IMR-90 (cell line): ENCODE measurements at regions not wholly inside any gene's neighbourhood (a gene's known extent, or its start where the extent isn't known, plus 50 kb on each side); places are given as distances from the start of the nearest gene placed in this dataset.

ENCODE experiments used
- ATAC-seq: fragments of 200-7000 bp; cut with Tn5 transposase; 2 replicates; pipeline ENCODE4 v1.9.1; 2020; ENCODE audit warnings: low read depth, mild to moderate bottlenecking, moderate library complexity
- BruUV-seq: library from RNA; stranded (reverse); fragments of 400-500 nt; replicated peaks from 2 replicates; lab custom pipeline; 2021; lab: Mats Ljungman, UMichigan
- CTCF ChIA-PET: fragments of 300-600 bp; formaldehyde crosslinking; extraction: SDS; loops from one replicate; lab custom pipeline; 2021; ENCODE audit warnings: antibody characterized with exemption; lab: Yijun Ruan, JAX
- POLR2A ChIA-PET: fragments of 300-600 bp; sonication (Branson Sonifier 250); formaldehyde crosslinking; loops from one replicate; lab custom pipeline; 2022; ENCODE audit warnings: antibody characterized with exemption; ENCODE audit not compliant: unreplicated experiment; lab: Charles Lee
- DNase-seq: peaks from one replicate; pipeline ENCODE4 v3.0.0; 2013
- H2AFZ ChIP-seq: replicated peaks from 2 replicates; pipeline ENCODE3; 2013; ENCODE audit warnings: low read length, mild to moderate bottlenecking; ENCODE audit not compliant: poor library complexity
- H2AK5ac ChIP-seq: 2 replicates; pipeline ENCODE4 v1.6.1; 2013; ENCODE audit warnings: low read depth, low read length, inconsistent platforms
- H2AK9ac ChIP-seq: replicated peaks from 2 replicates; pipeline ENCODE3; 2013; ENCODE audit warnings: mild to moderate bottlenecking, low read depth, low read length, moderate library complexity; ENCODE audit not compliant: poor library complexity
- H2BK120ac ChIP-seq: 2 replicates; pipeline ENCODE4 v1.6.1; 2013; ENCODE audit warnings: low read depth, low read length, inconsistent platforms
- H2BK15ac ChIP-seq: 3 replicates; pipeline ENCODE4 v1.6.1; 2013; ENCODE audit warnings: low read depth, low read length, inconsistent platforms
- H2BK20ac ChIP-seq: 2 replicates; pipeline ENCODE4 v1.6.1; 2013; ENCODE audit warnings: low read depth, mild to moderate bottlenecking, inconsistent platforms, low read length, moderate library complexity
- H2BK5ac ChIP-seq: 2 replicates; pipeline ENCODE4 v1.6.1; 2013; ENCODE audit warnings: mild to moderate bottlenecking, low read depth, low read length, inconsistent platforms; ENCODE audit not compliant: poor library complexity, severe bottlenecking
- H3K14ac ChIP-seq: replicated peaks from 2 replicates; pipeline ENCODE4 v1.6.1; 2013; ENCODE audit warnings: low read depth, low read length, inconsistent platforms
- H3K18ac ChIP-seq: 2 replicates; pipeline ENCODE4 v1.6.1; 2013; ENCODE audit warnings: low read depth, low read length, control low read depth
- H3K23ac ChIP-seq: 2 replicates; pipeline ENCODE4 v1.6.1; 2013; ENCODE audit warnings: low read depth, low read length, inconsistent platforms
- H3K27ac ChIP-seq: 2 replicates; pipeline ENCODE4 v1.5.1; 2013; ENCODE audit warnings: mild to moderate bottlenecking, control low read depth, low read length; ENCODE audit not compliant: insufficient read depth
- H3K27me3 ChIP-seq: 2 replicates; pipeline ENCODE4 v1.6.1; 2013; ENCODE audit warnings: low read length; ENCODE audit not compliant: control insufficient read depth, insufficient read depth
- H3K36me3 ChIP-seq: 2 replicates; pipeline ENCODE4 v1.6.1; 2013; ENCODE audit warnings: low read length, mixed read lengths; ENCODE audit not compliant: control insufficient read depth, insufficient read depth
- H3K4ac ChIP-seq: 2 replicates; pipeline ENCODE4 v1.6.1; 2013; ENCODE audit warnings: low read depth, low read length, inconsistent platforms
- H3K4me1 ChIP-seq: 2 replicates; pipeline ENCODE4 v1.6.1; 2013; ENCODE audit warnings: low read length, mixed read lengths; ENCODE audit not compliant: control insufficient read depth, insufficient read depth
- H3K4me2 ChIP-seq: 2 replicates; pipeline ENCODE4 v1.6.1; 2013; ENCODE audit warnings: low read depth, mild to moderate bottlenecking, control low read depth, low read length, moderate library complexity
- H3K4me3 ChIP-seq: 2 replicates; pipeline ENCODE4 v1.5.1; 2013; ENCODE audit warnings: low read depth, mild to moderate bottlenecking, control low read depth, low read length, moderate library complexity; ENCODE audit not compliant: insufficient read depth
- H3K56ac ChIP-seq: 2 replicates; pipeline ENCODE4 v1.6.1; 2013; ENCODE audit warnings: low read length, inconsistent platforms; ENCODE audit not compliant: insufficient read depth; ENCODE audit errors: extremely low read depth
- H3K79me1 ChIP-seq, 2 experiments: 2 replicates each; pipeline ENCODE4 v1.6.1; 2013; ENCODE audit warnings: low read length in 2 of 2, inconsistent platforms in 1 of 2, low read depth in 1 of 2
- H3K9ac ChIP-seq: 2 replicates; pipeline ENCODE4 v1.6.1; 2013; ENCODE audit warnings: low read depth, low read length, control low read depth
- H3K9me1 ChIP-seq: 2 replicates; pipeline ENCODE4 v1.6.1; 2013; ENCODE audit warnings: low read length, inconsistent platforms; ENCODE audit not compliant: insufficient read depth
- H3K9me3 ChIP-seq: 2 replicates; pipeline ENCODE4 v1.6.1; 2013; ENCODE audit warnings: low read length; ENCODE audit not compliant: control insufficient read depth, insufficient read depth
- H4K20me1 ChIP-seq: 2 replicates; pipeline ENCODE4 v1.6.1; 2013; ENCODE audit warnings: low read length, inconsistent platforms; ENCODE audit not compliant: insufficient read depth
- H4K5ac ChIP-seq: 2 replicates; pipeline ENCODE4 v1.6.1; 2013; ENCODE audit warnings: mild to moderate bottlenecking, low read depth, low read length, control low read depth
- H4K8ac ChIP-seq, 2 experiments: 2 replicates each; pipeline ENCODE4 v1.6.1; 2013; ENCODE audit warnings: low read depth in 2 of 2, low read length in 2 of 2, control low read depth in 1 of 2, inconsistent platforms in 1 of 2
- H4K91ac ChIP-seq: 2 replicates; pipeline ENCODE4 v1.6.1; 2013; ENCODE audit warnings: low read depth, low read length, inconsistent platforms; ENCODE audit not compliant: insufficient read depth
- CEBPB ChIP-seq: IDR thresholded peaks from 2 replicates; pipeline ENCODE4 v1.6.1; 2012; ENCODE audit warnings: low read depth, low read length, improper control_type of control experiment
- CHD1 ChIP-seq: IDR thresholded peaks from 2 replicates; pipeline ENCODE4 v1.6.1; 2012; ENCODE audit warnings: low read depth, low read length, improper control_type of control experiment
- MAFK ChIP-seq: IDR thresholded peaks from 2 replicates; pipeline ENCODE4 v1.6.1; 2012; ENCODE audit warnings: low read depth, low read length, improper control_type of control experiment
- POLR2A ChIP-seq: IDR thresholded peaks from 2 replicates; pipeline ENCODE4 v1.6.1; 2012; ENCODE audit warnings: mild to moderate bottlenecking, low read depth, low read length
- RCOR1 ChIP-seq: IDR thresholded peaks from 2 replicates; pipeline ENCODE4 v1.6.1; 2012; ENCODE audit warnings: mild to moderate bottlenecking, low read length, improper control_type of control experiment; ENCODE audit not compliant: insufficient replicate concordance
- RFX5 ChIP-seq: IDR thresholded peaks from 2 replicates; pipeline ENCODE4 v1.8.0; 2012; ENCODE audit warnings: low read depth, mild to moderate bottlenecking, low read length, moderate library complexity
- WGBS, 2 experiments: methylation state at CpG; one replicate each; pipeline versions ENCODE4 v1.1.5 to v1.1.7; 2013; ENCODE audit warnings: missing lambda C conversion rate in 2 of 2; ENCODE audit not compliant: insufficient read length in 1 of 2; ENCODE audit errors: extremely low coverage in 2 of 2; 5-methylcytosine and 5-hydroxymethylcytosine counted together
- dilution Hi-C: fragments of 300-500 bp; cut with HindIII; formaldehyde crosslinking; loops from one replicate; pipeline ENCODE4 v1.14.3; 2018; ENCODE audit warnings: low sequenced_read_pairs; ENCODE audit not compliant: unreplicated experiment
- in situ Hi-C: fragments of 300-500 bp; cut with MboI; formaldehyde crosslinking; loops from 3 replicates; pipeline ENCODE4 v1.14.3; 2019; ENCODE audit warnings: low sequenced_read_pairs, inconsistent platforms, mixed read lengths
- intact Hi-C: fragments of 100-400 bp; cut with micrococcal nuclease; formaldehyde crosslinking; loops from 2 replicates; pipeline ENCODE4 v1.10.0; 2022
- TF ChIP-seq, protein P1 (sequence below): fragments of 150-350 bp; IDR thresholded peaks from 2 replicates; pipeline ENCODE4 v1.6.1; 2016; ENCODE audit warnings: low read depth, mild to moderate bottlenecking, low read length, moderate library complexity, borderline replicate concordance

GRCh38 chr4:184893801-184894571 lies 68.2 kb upstream of the ACSL1 start:
- CTCF ChIA-PET: no interaction called here
- no peak overlapping the region for H3K56ac ChIP-seq
- H2BK120ac ChIP-seq: no peak overlapping the region
- no peaks in the 10 kb centered on the region for H3K4me1 ChIP-seq
- no peak overlapping the region for H4K8ac ChIP-seq
- no peak overlapping the region for H3K9ac ChIP-seq
- no peak overlapping the region for H4K91ac ChIP-seq
- no peak overlapping the region for H2AK9ac ChIP-seq
- H2BK15ac ChIP-seq: no peak overlapping the region
- no peaks in the 10 kb centered on the region for H4K20me1 ChIP-seq
- no peak overlapping the region for H2AK5ac ChIP-seq
- TF ChIP-seq CEBPB: no peak
- TF ChIP-seq CHD1: no peak
- TF ChIP-seq, protein P1, sequence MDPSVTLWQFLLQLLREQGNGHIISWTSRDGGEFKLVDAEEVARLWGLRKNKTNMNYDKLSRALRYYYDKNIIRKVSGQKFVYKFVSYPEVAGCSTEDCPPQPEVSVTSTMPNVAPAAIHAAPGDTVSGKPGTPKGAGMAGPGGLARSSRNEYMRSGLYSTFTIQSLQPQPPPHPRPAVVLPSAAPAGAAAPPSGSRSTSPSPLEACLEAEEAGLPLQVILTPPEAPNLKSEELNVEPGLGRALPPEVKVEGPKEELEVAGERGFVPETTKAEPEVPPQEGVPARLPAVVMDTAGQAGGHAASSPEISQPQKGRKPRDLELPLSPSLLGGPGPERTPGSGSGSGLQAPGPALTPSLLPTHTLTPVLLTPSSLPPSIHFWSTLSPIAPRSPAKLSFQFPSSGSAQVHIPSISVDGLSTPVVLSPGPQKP: no peak
- TF ChIP-seq POLR2A: no peak
- TF ChIP-seq MAFK: no peak
- no peak for TF ChIP-seq RFX5
- no peak for TF ChIP-seq RCOR1
- no peak overlapping the region for H3K27ac ChIP-seq
- no peak overlapping the region for H3K4ac ChIP-seq
- no peaks in the 10 kb centered on the region for H3K9me3 ChIP-seq
- H3K18ac ChIP-seq: no peak overlapping the region
- H3K27me3 ChIP-seq: peaks cover 13% of the 10 kb centered on the region
- ATAC-seq (no peak), DNase-seq (no peak)
- H2AFZ ChIP-seq: no peak overlapping the region
- H3K79me1 ChIP-seq: no peaks in the 10 kb centered on the region
- no peak overlapping the region for H3K14ac ChIP-seq
- H2BK20ac ChIP-seq: no peak overlapping the region
- POLR2A ChIA-PET: no interaction called here
- no peak overlapping the region for H2BK5ac ChIP-seq
- dilution Hi-C loops (no loop called here), in situ Hi-C loops (no loop called here), intact Hi-C loops (no loop called here)
- no peak overlapping the region for H4K5ac ChIP-seq
- no peak overlapping the region for H3K4me3 ChIP-seq
- no TSS peak for BruUV-seq
- no peak overlapping the region for H3K23ac ChIP-seq
- no peak overlapping the region for H3K4me2 ChIP-seq
- no peaks in the 10 kb centered on the region for H3K9me1 ChIP-seq
- WGBS, 2 experiments: no CpG with 5 or more reads among the region's 10 CpGs
- no peaks in the 10 kb centered on the region for H3K36me3 ChIP-seq
